Panc1 (cell line): ENCODE measurements at regions not wholly inside any gene's neighbourhood (a gene's known extent, or its start where the extent isn't known, plus 50 kb on each side); places are given as distances from the start of the nearest gene placed in this dataset.

Experiments
- ATAC-seq: fragments of 200-7000 bp; cut with Tn5 transposase; 2 replicates; pipeline ENCODE4 v1.9.1; 2020; ENCODE audit warnings: mild to moderate bottlenecking, moderate library complexity
- BruUV-seq: library from RNA; stranded (reverse); fragments of 400-500 nt; replicated peaks from 2 replicates; lab custom pipeline; 2021; lab: Mats Ljungman, UMichigan
- CTCF ChIA-PET: fragments of 300-600 bp; sonication (Branson Sonifier 250); formaldehyde crosslinking; loops from one replicate; lab custom pipeline; 2022; ENCODE audit warnings: antibody characterized with exemption; lab: Charles Lee
- POLR2A ChIA-PET: fragments of 300-600 bp; sonication (Branson Sonifier 250); formaldehyde crosslinking; loops from one replicate; lab custom pipeline; 2022; ENCODE audit warnings: antibody characterized with exemption; lab: Charles Lee
- DNase-seq: peaks from one replicate; pipeline ENCODE4 v3.0.0-alpha.2; 2010; ENCODE audit warnings: low read depth, low spot score
- H3K27ac ChIP-seq: 2 replicates; pipeline ENCODE4 v1.5.1; 2011; ENCODE audit warnings: mild to moderate bottlenecking, low read length, inconsistent platforms
- H3K27me3 ChIP-seq: fragments of 200-500 bp; sonication (Bioruptor generic); 2 replicates; pipeline ENCODE4 v1.6.0; 2014; ENCODE audit warnings: low read length, inconsistent platforms; ENCODE audit not compliant: control insufficient read depth, insufficient read depth
- H3K36me3 ChIP-seq: fragments of 200-500 bp; sonication (Bioruptor generic); 2 replicates; pipeline ENCODE4 v1.5.1; 2014; ENCODE audit warnings: inconsistent platforms, mild to moderate bottlenecking, low read length, moderate library complexity; ENCODE audit not compliant: control insufficient read depth, insufficient read depth
- H3K4me1 ChIP-seq: 2 replicates; pipeline ENCODE4 v1.5.1; 2011; ENCODE audit warnings: inconsistent platforms, mild to moderate bottlenecking, low read length, moderate library complexity; ENCODE audit not compliant: control insufficient read depth, insufficient read depth
- H3K4me3 ChIP-seq, 2 experiments: 2 replicates each; pipeline ENCODE4 v1.5.1; 2011 to 2012; ENCODE audit warnings: low read depth in 2 of 2, low read length in 2 of 2, mild to moderate bottlenecking in 2 of 2, inconsistent platforms in 1 of 2, moderate library complexity in 1 of 2
- H3K9me3 ChIP-seq: fragments of 200-500 bp; sonication (Bioruptor generic); 2 replicates; pipeline ENCODE4 v1.5.1; 2014; ENCODE audit warnings: low read depth, mild to moderate bottlenecking, inconsistent platforms, low read length, moderate library complexity; ENCODE audit not compliant: control insufficient read depth, insufficient read depth
- CTCF ChIP-seq: fragments of 450-650 bp; IDR thresholded peaks from 2 replicates; pipeline ENCODE4 v1.5.1; 2017; ENCODE audit warnings: mild to moderate bottlenecking
- POLR2AphosphoS5 ChIP-seq: IDR thresholded peaks from 2 replicates; pipeline ENCODE4 v1.6.1; 2012; ENCODE audit warnings: mild to moderate bottlenecking, low read depth, low read length, moderate library complexity
- SIN3A ChIP-seq: IDR thresholded peaks from 2 replicates; pipeline ENCODE4 v1.6.1; 2012; ENCODE audit warnings: low read depth, mild to moderate bottlenecking, low read length, moderate library complexity, borderline replicate concordance; ENCODE audit not compliant: insufficient read depth
- TCF7L2 ChIP-seq: IDR thresholded peaks from 2 replicates; pipeline ENCODE4 v1.6.1; 2011; ENCODE audit warnings: mild to moderate bottlenecking, low read depth, low read length, inconsistent platforms
- in situ Hi-C: cut with HindIII; loops from 2 replicates; pipeline ENCODE4 v1.10.0; 2016; ENCODE audit warnings: low sequenced_read_pairs, low pct_unique_long_range_greater_than_20kb
- intact Hi-C: fragments of 100-400 bp; cut with micrococcal nuclease; formaldehyde crosslinking; loops from one replicate; pipeline ENCODE4 v1.10.0; 2022; ENCODE audit not compliant: unreplicated experiment
- TF ChIP-seq, protein P1 (sequence below), 2 experiments: IDR thresholded peaks; 2 replicates each; pipeline ENCODE4 v1.6.1; 2011 to 2012; ENCODE audit warnings: low read depth in 2 of 2, control low read depth in 1 of 2, low read length in 1 of 2, mild to moderate bottlenecking in 1 of 2, moderate library complexity in 1 of 2; ENCODE audit not compliant: insufficient read depth in 1 of 2

- Histone ChIP-seq H3K9me3 (peaks cover 12% of the 10 kb centered on the region; the same call in 1 of the 2 replicates), H3K27me3 (no peaks in the 10 kb centered on the region), H3K4me3 (no peak overlapping the region), H3K27ac (no peak overlapping the region), H3K4me1 (no peaks in the 10 kb centered on the region), H3K36me3 (no peaks in the 10 kb centered on the region)
- no TSS peak for BruUV-seq
- intact Hi-C loops: no loop called here
- in situ Hi-C loops: no loop called here
- DNase-seq (no peak), ATAC-seq (no peak)
- CTCF ChIA-PET: no interaction called here
- TF ChIP-seq CTCF (no peak), POLR2AphosphoS5 (no peak), TCF7L2 (no peak), SIN3A (no peak)
- TF ChIP-seq, protein P1, sequence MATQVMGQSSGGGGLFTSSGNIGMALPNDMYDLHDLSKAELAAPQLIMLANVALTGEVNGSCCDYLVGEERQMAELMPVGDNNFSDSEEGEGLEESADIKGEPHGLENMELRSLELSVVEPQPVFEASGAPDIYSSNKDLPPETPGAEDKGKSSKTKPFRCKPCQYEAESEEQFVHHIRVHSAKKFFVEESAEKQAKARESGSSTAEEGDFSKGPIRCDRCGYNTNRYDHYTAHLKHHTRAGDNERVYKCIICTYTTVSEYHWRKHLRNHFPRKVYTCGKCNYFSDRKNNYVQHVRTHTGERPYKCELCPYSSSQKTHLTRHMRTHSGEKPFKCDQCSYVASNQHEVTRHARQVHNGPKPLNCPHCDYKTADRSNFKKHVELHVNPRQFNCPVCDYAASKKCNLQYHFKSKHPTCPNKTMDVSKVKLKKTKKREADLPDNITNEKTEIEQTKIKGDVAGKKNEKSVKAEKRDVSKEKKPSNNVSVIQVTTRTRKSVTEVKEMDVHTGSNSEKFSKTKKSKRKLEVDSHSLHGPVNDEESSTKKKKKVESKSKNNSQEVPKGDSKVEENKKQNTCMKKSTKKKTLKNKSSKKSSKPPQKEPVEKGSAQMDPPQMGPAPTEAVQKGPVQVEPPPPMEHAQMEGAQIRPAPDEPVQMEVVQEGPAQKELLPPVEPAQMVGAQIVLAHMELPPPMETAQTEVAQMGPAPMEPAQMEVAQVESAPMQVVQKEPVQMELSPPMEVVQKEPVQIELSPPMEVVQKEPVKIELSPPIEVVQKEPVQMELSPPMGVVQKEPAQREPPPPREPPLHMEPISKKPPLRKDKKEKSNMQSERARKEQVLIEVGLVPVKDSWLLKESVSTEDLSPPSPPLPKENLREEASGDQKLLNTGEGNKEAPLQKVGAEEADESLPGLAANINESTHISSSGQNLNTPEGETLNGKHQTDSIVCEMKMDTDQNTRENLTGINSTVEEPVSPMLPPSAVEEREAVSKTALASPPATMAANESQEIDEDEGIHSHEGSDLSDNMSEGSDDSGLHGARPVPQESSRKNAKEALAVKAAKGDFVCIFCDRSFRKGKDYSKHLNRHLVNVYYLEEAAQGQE (IDR thresholded peaks at IDR 0.05; ENCODE audit: insufficient read depth in 1 of 2, low read depth in 2 of 2, low read length in 1 of 2): no peak
- POLR2A ChIA-PET: no interaction called here
Measured at GRCh38 chr7:109696723-109697122, 1127.0 kb downstream of the DNAJB9 start.

GRCh38 chr7:109699661-109700060 lies 1130.0 kb downstream of the DNAJB9 start:
- POLR2A ChIA-PET: no interaction called here
- H3K4me1 ChIP-seq: no peaks in the 10 kb centered on the region
- no TSS peak for BruUV-seq
- TF ChIP-seq TCF7L2 (no peak), SIN3A (no peak), CTCF (no peak), POLR2AphosphoS5 (no peak)
- TF ChIP-seq, protein P1 (IDR thresholded peaks at IDR 0.05; ENCODE audit: insufficient read depth in 1 of 2, low read depth in 2 of 2, low read length in 1 of 2): no peak
- in situ Hi-C loops: no loop called here
- ATAC-seq (no peak), DNase-seq (no peak)
- intact Hi-C loops: no loop called here
- H3K4me3 ChIP-seq: no peak overlapping the region
- H3K36me3 ChIP-seq: no peaks in the 10 kb centered on the region
- no peaks in the 10 kb centered on the region for H3K27me3 ChIP-seq
- H3K27ac ChIP-seq: no peak overlapping the region
- H3K9me3 ChIP-seq: peaks cover 12% of the 10 kb centered on the region; the same call in 1 of the 2 replicates
- CTCF ChIA-PET: no interaction called here
